ENCODE measurements at regions not wholly inside any gene's neighbourhood (a gene's known extent, or its start where the extent isn't known, plus 50 kb on each side); places are given as distances from the start of the nearest gene placed in this dataset.

DNA sequence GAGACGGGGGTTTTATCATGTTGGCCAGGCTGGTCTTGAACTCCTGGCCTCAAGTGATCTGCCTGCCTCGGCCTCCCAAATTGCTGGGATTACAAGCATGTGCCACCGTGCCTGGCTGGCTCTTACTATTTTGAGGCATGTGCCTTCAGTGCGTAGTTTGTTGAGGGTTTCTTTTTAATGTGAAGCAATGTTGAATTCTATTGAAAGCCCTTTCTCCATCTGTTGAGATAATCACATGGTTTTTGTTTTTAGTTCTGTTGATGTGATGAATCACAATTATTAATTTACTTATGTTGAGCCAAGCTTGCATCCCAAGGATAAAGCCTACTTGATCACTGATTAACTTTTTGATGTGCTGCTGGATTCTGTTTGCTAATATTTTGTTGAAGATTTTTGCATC is 290.9 kb downstream of the KCNRG start:
- TF ChIP-seq EZH2 (IDR thresholded peaks at IDR 0.05; ENCODE audit: borderline replicate concordance, insufficient read depth, low read depth, low read length, poor library complexity, severe bottlenecking), result no peak
- TF ChIP-seq, protein P1, sequence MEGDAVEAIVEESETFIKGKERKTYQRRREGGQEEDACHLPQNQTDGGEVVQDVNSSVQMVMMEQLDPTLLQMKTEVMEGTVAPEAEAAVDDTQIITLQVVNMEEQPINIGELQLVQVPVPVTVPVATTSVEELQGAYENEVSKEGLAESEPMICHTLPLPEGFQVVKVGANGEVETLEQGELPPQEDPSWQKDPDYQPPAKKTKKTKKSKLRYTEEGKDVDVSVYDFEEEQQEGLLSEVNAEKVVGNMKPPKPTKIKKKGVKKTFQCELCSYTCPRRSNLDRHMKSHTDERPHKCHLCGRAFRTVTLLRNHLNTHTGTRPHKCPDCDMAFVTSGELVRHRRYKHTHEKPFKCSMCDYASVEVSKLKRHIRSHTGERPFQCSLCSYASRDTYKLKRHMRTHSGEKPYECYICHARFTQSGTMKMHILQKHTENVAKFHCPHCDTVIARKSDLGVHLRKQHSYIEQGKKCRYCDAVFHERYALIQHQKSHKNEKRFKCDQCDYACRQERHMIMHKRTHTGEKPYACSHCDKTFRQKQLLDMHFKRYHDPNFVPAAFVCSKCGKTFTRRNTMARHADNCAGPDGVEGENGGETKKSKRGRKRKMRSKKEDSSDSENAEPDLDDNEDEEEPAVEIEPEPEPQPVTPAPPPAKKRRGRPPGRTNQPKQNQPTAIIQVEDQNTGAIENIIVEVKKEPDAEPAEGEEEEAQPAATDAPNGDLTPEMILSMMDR (IDR thresholded peaks at IDR 0.05), result no peak
- H3K9me3 ChIP-seq (ENCODE audit: control extremely low read depth in 1 of 3, control insufficient read depth in 2 of 3, insufficient read depth in 1 of 3, low read length in 2 of 3), result no peaks in the 10 kb centered on the region
- H3K36me3 ChIP-seq (replicated peaks in 1 of 2; ENCODE audit: control extremely low read depth in 1 of 2, control insufficient read depth in 1 of 2, extremely low read depth in 1 of 2, insufficient read depth in 2 of 2, low read length in 1 of 2), result no peaks in the 10 kb centered on the region
- H3K27me3 ChIP-seq (replicated peaks in 1 of 4; ENCODE audit: control extremely low read depth in 1 of 4, control insufficient read depth in 3 of 4, insufficient read depth in 4 of 4, low read length in 3 of 4), result no peaks in the 10 kb centered on the region
- peaks cover 0 to 7% of the 10 kb centered on the region in 2 donors for H3K4me1 ChIP-seq (ENCODE audit: control insufficient read depth in 2 of 2, insufficient read depth in 2 of 2, low read length in 2 of 2)
- 100% methylated on average over 2 of the region's 4 CpGs for WGBS (ENCODE audit: insufficient coverage)
- H3K9me3 Mint-ChIP-seq (ENCODE audit: insufficient read depth), result peaks cover 5% of the 10 kb centered on the region
- CTCF ChIA-PET, result no interaction called here
- no peak overlapping the region for H2AFZ ChIP-seq (ENCODE audit: insufficient read depth, low read depth, low read length, poor library complexity, severe bottlenecking)
- H3K27me3 Mint-ChIP-seq, result peaks cover 9% of the 10 kb centered on the region
- POLR2A ChIA-PET, result interaction anchor here (0.7 kb wide), 1 partner anchor 346 kb away, joined by 3 read pairs; no protein-coding TSS in a partner anchor
- no peak overlapping the region for H3K4me3 ChIP-seq (ENCODE audit: control extremely low read depth in 1 of 5, extremely low read depth in 1 of 5, insufficient read depth in 1 of 5, low read depth in 2 of 5, low read length in 4 of 5)
- no peaks in the 10 kb centered on the region for H3K79me2 ChIP-seq (ENCODE audit: control insufficient read depth, insufficient read depth, low read length)
- H3K27ac ChIP-seq (ENCODE audit: low read length in 2 of 2), result no peak overlapping the region
- H3K4me3 Mint-ChIP-seq, result no peak overlapping the region
- no peak overlapping the region for H3K9ac ChIP-seq (ENCODE audit: low read length)
- DNase-seq (no peak), ATAC-seq (ENCODE audit: low read depth) (no peak)
- peaks cover 5% of the 10 kb centered on the region for H3K4me1 Mint-ChIP-seq
- H4K20me1 ChIP-seq (ENCODE audit: control insufficient read depth, insufficient read depth, low read length, poor library complexity, severe bottlenecking), result no peaks in the 10 kb centered on the region
- H3K27ac Mint-ChIP-seq, result no peak overlapping the region
- H3K4me2 ChIP-seq (replicated peaks; ENCODE audit: low read depth, low read length, poor library complexity, severe bottlenecking), result no peak overlapping the region
- intact Hi-C loops (cut with micrococcal nuclease), result no loop called here

DNA sequence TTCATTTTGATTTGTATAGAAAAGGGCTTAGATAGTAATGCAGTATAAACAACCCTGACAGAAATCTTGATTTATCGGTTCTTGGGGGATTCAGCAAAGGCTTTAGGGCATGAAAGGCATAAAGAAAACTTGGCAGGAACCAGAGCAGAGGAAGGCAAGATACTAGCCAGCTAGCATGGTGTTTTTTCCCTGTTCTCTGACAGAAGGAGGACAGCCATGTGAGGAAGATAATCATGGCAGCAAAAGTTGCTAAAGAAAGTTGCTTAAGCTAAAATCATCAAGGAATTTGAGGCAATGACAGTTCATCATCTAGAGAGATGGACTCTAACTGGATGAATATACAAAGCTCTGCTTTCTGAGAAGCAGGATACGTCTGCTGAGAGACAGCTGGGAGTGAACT is 294.1 kb downstream of the KCNRG start:
- 95% methylated on average over 2 of the region's 2 CpGs for WGBS (ENCODE audit: insufficient coverage)
- ChIA-PET CTCF (no interaction called here), POLR2A (no interaction called here)
- no peaks in the 10 kb centered on the region for H3K9me3 ChIP-seq (ENCODE audit: control extremely low read depth in 1 of 3, control insufficient read depth in 2 of 3, insufficient read depth in 1 of 3, low read length in 2 of 3)
- H3K27me3 ChIP-seq (replicated peaks in 1 of 4; ENCODE audit: control extremely low read depth in 1 of 4, control insufficient read depth in 3 of 4, insufficient read depth in 4 of 4, low read length in 3 of 4), result no peaks in the 10 kb centered on the region
- no peaks in the 10 kb centered on the region for H3K79me2 ChIP-seq (ENCODE audit: control insufficient read depth, insufficient read depth, low read length)
- Mint-ChIP-seq H3K4me3 (no peak overlapping the region), H3K9me3 (ENCODE audit: insufficient read depth) (peaks cover 5% of the 10 kb centered on the region), H3K4me1 (peaks cover 5% of the 10 kb centered on the region), H3K27ac (no peak overlapping the region), H3K27me3 (peaks cover 9% of the 10 kb centered on the region)
- H3K4me3 ChIP-seq (ENCODE audit: control extremely low read depth in 1 of 5, extremely low read depth in 1 of 5, insufficient read depth in 1 of 5, low read depth in 2 of 5, low read length in 4 of 5), result no peak overlapping the region
- intact Hi-C loops (cut with micrococcal nuclease), result no loop called here
- DNase-seq (no peak), ATAC-seq (ENCODE audit: low read depth) (no peak)
- peaks cover 0 to 7% of the 10 kb centered on the region in 2 donors for H3K4me1 ChIP-seq (ENCODE audit: control insufficient read depth in 2 of 2, insufficient read depth in 2 of 2, low read length in 2 of 2)
- no peak overlapping the region for H2AFZ ChIP-seq (ENCODE audit: insufficient read depth, low read depth, low read length, poor library complexity, severe bottlenecking)
- H3K4me2 ChIP-seq (replicated peaks; ENCODE audit: low read depth, low read length, poor library complexity, severe bottlenecking), result no peak overlapping the region
- no peaks in the 10 kb centered on the region for H4K20me1 ChIP-seq (ENCODE audit: control insufficient read depth, insufficient read depth, low read length, poor library complexity, severe bottlenecking)
- no peak overlapping the region for H3K27ac ChIP-seq (ENCODE audit: low read length in 2 of 2)
- H3K36me3 ChIP-seq (replicated peaks in 1 of 2; ENCODE audit: control extremely low read depth in 1 of 2, control insufficient read depth in 1 of 2, extremely low read depth in 1 of 2, insufficient read depth in 2 of 2, low read length in 1 of 2), result no peaks in the 10 kb centered on the region
- no peak overlapping the region for H3K9ac ChIP-seq (ENCODE audit: low read length)
- TF ChIP-seq EZH2 (IDR thresholded peaks at IDR 0.05; ENCODE audit: borderline replicate concordance, insufficient read depth, low read depth, low read length, poor library complexity, severe bottlenecking), result no peak
- TF ChIP-seq, protein P1 (IDR thresholded peaks at IDR 0.05), result no peak
